ENCODE measurements at regions not wholly inside any gene's neighbourhood (a gene's known extent, or its start where the extent isn't known, plus 50 kb on each side); places are given as distances from the start of the nearest gene placed in this dataset.

GRCh38 chr3:158983216-158984099 is 181.6 kb downstream of the MFSD1 start:
- DNase-seq (ENCODE audit: low read depth, low spot score) (no peak), ATAC-seq (no peak)
- Histone ChIP-seq H3K4me1 (ENCODE audit: control insufficient read depth in 1 of 2, insufficient read depth in 2 of 2, low read length in 2 of 2) (no peaks in the 10 kb centered on the region), H3K27me3 (ENCODE audit: insufficient read depth, low read length) (no peaks in the 10 kb centered on the region), H2AFZ (ENCODE audit: low read depth, low read length, poor library complexity, severe bottlenecking) (no peak overlapping the region), H3K9ac (ENCODE audit: low read length) (no peak overlapping the region), H3K79me2 (ENCODE audit: insufficient read depth, low read length) (no peaks in the 10 kb centered on the region), H4K20me1 (ENCODE audit: insufficient read depth) (no peaks in the 10 kb centered on the region), H3K36me3 (ENCODE audit: control insufficient read depth in 1 of 2, insufficient read depth in 2 of 2, low read length in 2 of 2) (no peaks in the 10 kb centered on the region), H3K9me2 (ENCODE audit: insufficient read depth) (no peaks in the 10 kb centered on the region), H3K4me2 (ENCODE audit: low read length) (no peak overlapping the region), H3K4me3 (replicated peaks in 1 of 2; ENCODE audit: low read depth in 1 of 2, low read length in 2 of 2) (no peak overlapping the region), H3K9me3 (ENCODE audit: control insufficient read depth in 1 of 2, insufficient read depth in 1 of 2, low read depth in 1 of 2, low read length in 2 of 2) (no peaks in the 10 kb centered on the region), H3K27ac (ENCODE audit: low read depth, low read length) (no peak overlapping the region)
- CTCF ChIA-PET: no interaction called here
- POLR2A ChIA-PET: no interaction called here
- RAD21 ChIA-PET (ENCODE audit: low non-redundant PET in 1 of 2, low total read pairs in 2 of 2, uncharacterized antibody in 2 of 2, unreplicated experiment in 2 of 2): no interaction called here
- TF ChIP-seq POLR2A (IDR thresholded peaks at IDR 0.05; ENCODE audit: borderline replicate concordance, extremely low read depth, insufficient read depth, insufficient read length) (no peak), FOSL1 (IDR thresholded peaks at IDR 0.05; ENCODE audit: low read depth) (no peak), CBX3 (IDR thresholded peaks at IDR 0.05; ENCODE audit: low read depth) (no peak), SP1 (IDR thresholded peaks at IDR 0.05; ENCODE audit: low read depth) (no peak), ZNF274 (IDR thresholded peaks at IDR 0.05; ENCODE audit: low read depth, low read length) (no peak)
- no TSS peak for BruUV-seq (replicated peaks)
- intact Hi-C loops (cut with micrococcal nuclease): no loop called here

GRCh38 chr3:158991146-158991705 is 189.4 kb downstream of the MFSD1 start:
- H3K4me1 ChIP-seq (ENCODE audit: control insufficient read depth in 1 of 2, insufficient read depth in 2 of 2, low read length in 2 of 2): peaks cover 0 to 4% of the 10 kb centered on the region in 2 experiments; a peak in 1 of 4 replicates
- no peaks in the 10 kb centered on the region for H3K9me2 ChIP-seq (ENCODE audit: insufficient read depth)
- ChIA-PET POLR2A (no interaction called here), CTCF (no interaction called here), RAD21 (ENCODE audit: low non-redundant PET in 1 of 2, low total read pairs in 2 of 2, uncharacterized antibody in 2 of 2, unreplicated experiment in 2 of 2) (no interaction called here)
- ATAC-seq (no peak), DNase-seq (ENCODE audit: low read depth, low spot score) (no peak)
- no peaks in the 10 kb centered on the region; the same call in 1 of the 2 replicates for H3K27me3 ChIP-seq (ENCODE audit: insufficient read depth, low read length)
- no peak overlapping the region for H3K9ac ChIP-seq (ENCODE audit: low read length)
- H3K4me3 ChIP-seq (replicated peaks in 1 of 2; ENCODE audit: low read depth in 1 of 2, low read length in 2 of 2): no peak overlapping the region
- no peak overlapping the region for H3K27ac ChIP-seq (ENCODE audit: low read depth, low read length)
- H3K36me3 ChIP-seq (ENCODE audit: control insufficient read depth in 1 of 2, insufficient read depth in 2 of 2, low read length in 2 of 2): no peaks in the 10 kb centered on the region
- no peaks in the 10 kb centered on the region for H3K79me2 ChIP-seq (ENCODE audit: insufficient read depth, low read length)
- H2AFZ ChIP-seq (ENCODE audit: low read depth, low read length, poor library complexity, severe bottlenecking): no peak overlapping the region
- no peak overlapping the region for H3K4me2 ChIP-seq (ENCODE audit: low read length)
- no TSS peak for BruUV-seq (replicated peaks)
- H4K20me1 ChIP-seq (ENCODE audit: insufficient read depth): no peaks in the 10 kb centered on the region
- intact Hi-C loops (cut with micrococcal nuclease): no loop called here
- H3K9me3 ChIP-seq (ENCODE audit: control insufficient read depth in 1 of 2, insufficient read depth in 1 of 2, low read depth in 1 of 2, low read length in 2 of 2): no peaks in the 10 kb centered on the region
- TF ChIP-seq POLR2AphosphoS5 (IDR thresholded peaks at IDR 0.05; ENCODE audit: low read depth, low read length): no peak
- TF ChIP-seq SIN3A (IDR thresholded peaks at IDR 0.05; ENCODE audit: low read depth): no peak
- no peak for TF ChIP-seq JUND (IDR thresholded peaks at IDR 0.05)
- TF ChIP-seq ELF1 (IDR thresholded peaks at IDR 0.05; ENCODE audit: borderline replicate concordance, low read depth): no peak
- no peak for TF ChIP-seq EZH2 (IDR thresholded peaks at IDR 0.05)
- TF ChIP-seq SRF (IDR thresholded peaks at IDR 0.05; ENCODE audit: low read depth): no peak
- TF ChIP-seq YY1 (IDR thresholded peaks at IDR 0.05; ENCODE audit: extremely low read depth, insufficient replicate concordance, low read depth, low read length): no peak
- TF ChIP-seq POLR2A (IDR thresholded peaks at IDR 0.05; ENCODE audit: borderline replicate concordance, extremely low read depth, insufficient read depth, insufficient read length): no peak
- TF ChIP-seq ZBTB33 (IDR thresholded peaks at IDR 0.05; ENCODE audit: extremely low read depth, insufficient replicate concordance, low read length): no peak
- no peak for TF ChIP-seq CBX3 (IDR thresholded peaks at IDR 0.05; ENCODE audit: low read depth)
- TF ChIP-seq TCF7L2 (IDR thresholded peaks at IDR 0.05; ENCODE audit: borderline replicate concordance, extremely low read depth, insufficient read depth, insufficient read length): no peak
- no peak for TF ChIP-seq ZNF274 (IDR thresholded peaks at IDR 0.05; ENCODE audit: low read depth, low read length)

Data from HCT116 (cell line).